Upper lobe of left lung (tissue), 4 donors: ENCODE measurements at regions not wholly inside any gene's neighbourhood (a gene's known extent, or its start where the extent isn't known, plus 50 kb on each side); places are given as distances from the start of the nearest gene placed in this dataset.

Source experiments
- CTCF ChIP-seq, 6 experiments: fragments of 450-650 bp in 4 of 6; fragments of 200-600 bp in 2 of 6; sonication (generic) in 2 of 6; IDR thresholded peaks; one replicate each; pipeline ENCODE4 v1.5.1; 2016 to 2019; ENCODE audit warnings: antibody characterized with exemption in 6 of 6
- EP300 ChIP-seq, 4 donors: sonication (generic); formaldehyde crosslinking; IDR thresholded peaks; one replicate each; pipeline ENCODE4 v1.5.1; 2017; ENCODE audit warnings: antibody characterized with exemption in 4 of 4, control low read depth in 2 of 4
- POLR2A ChIP-seq, 4 donors: fragments of 450-650 bp; IDR thresholded peaks; one replicate each; pipeline ENCODE4 v1.5.1; 2016 to 2017; ENCODE audit warnings: antibody characterized with exemption in 4 of 4, mild to moderate bottlenecking in 2 of 4
- POLR2AphosphoS5 ChIP-seq, 2 donors: sonication (generic); formaldehyde crosslinking; IDR thresholded peaks; one replicate each; pipeline ENCODE4 v1.5.1; 2017; ENCODE audit warnings: antibody characterized with exemption in 2 of 2

DNA sequence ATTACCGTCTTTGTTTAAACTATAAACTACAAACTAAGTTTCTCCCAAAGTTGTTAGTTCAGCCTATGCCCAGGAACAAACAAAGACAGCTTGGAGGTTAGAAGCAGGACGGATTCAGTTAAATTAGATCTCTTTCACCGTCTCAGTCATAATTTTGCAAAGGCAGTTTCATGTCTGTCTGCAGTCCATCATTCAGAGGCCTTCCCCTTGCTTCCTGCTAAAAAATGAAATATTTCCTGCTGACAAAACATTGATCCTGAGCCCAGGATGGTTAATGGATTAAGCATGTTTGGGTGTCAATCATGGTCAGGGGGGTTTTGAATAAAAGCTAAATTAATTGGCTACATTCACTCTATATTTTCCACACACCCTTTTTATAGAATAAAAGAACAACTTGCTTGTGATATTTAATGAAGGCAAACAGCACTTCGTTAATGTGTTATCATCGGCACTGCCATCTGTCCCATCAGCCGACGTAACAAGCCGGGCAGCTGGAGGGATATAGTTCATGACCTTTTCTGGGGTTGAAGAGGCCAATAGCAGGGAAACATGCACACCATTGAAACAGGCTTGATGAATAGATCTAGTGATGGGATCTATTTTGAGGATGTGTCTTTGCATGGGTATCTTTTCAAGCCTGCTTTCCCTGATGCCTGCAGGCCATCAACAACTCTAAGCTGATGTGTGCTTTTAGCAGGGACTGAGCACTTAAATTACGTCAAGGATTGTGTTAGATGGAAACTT, 521.3 kb upstream of the TMEM132C start:
- TF ChIP-seq CTCF (IDR thresholded peaks at IDR 0.05) (no peak), EP300 (IDR thresholded peaks at IDR 0.05) (no peak), POLR2A (IDR thresholded peaks at IDR 0.05) (no peak), POLR2AphosphoS5 (IDR thresholded peaks at IDR 0.05) (no peak)
